ENCODE measurements at regions not wholly inside any gene's neighbourhood (a gene's known extent, or its start where the extent isn't known, plus 50 kb on each side); places are given as distances from the start of the nearest gene placed in this dataset.

GRCh38 chr1:101137144-101138126 is 99.4 kb upstream of the S1PR1 start:
- DNase-seq (ENCODE audit: low read depth), result no peak
- TF ChIP-seq, protein P1, sequence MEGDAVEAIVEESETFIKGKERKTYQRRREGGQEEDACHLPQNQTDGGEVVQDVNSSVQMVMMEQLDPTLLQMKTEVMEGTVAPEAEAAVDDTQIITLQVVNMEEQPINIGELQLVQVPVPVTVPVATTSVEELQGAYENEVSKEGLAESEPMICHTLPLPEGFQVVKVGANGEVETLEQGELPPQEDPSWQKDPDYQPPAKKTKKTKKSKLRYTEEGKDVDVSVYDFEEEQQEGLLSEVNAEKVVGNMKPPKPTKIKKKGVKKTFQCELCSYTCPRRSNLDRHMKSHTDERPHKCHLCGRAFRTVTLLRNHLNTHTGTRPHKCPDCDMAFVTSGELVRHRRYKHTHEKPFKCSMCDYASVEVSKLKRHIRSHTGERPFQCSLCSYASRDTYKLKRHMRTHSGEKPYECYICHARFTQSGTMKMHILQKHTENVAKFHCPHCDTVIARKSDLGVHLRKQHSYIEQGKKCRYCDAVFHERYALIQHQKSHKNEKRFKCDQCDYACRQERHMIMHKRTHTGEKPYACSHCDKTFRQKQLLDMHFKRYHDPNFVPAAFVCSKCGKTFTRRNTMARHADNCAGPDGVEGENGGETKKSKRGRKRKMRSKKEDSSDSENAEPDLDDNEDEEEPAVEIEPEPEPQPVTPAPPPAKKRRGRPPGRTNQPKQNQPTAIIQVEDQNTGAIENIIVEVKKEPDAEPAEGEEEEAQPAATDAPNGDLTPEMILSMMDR (conservative IDR thresholded peaks at IDR 0.05; ENCODE audit: low read depth, low read length), result no peak
- no peak overlapping the region for H3K4me3 ChIP-seq (ENCODE audit: low read length)

DNA sequence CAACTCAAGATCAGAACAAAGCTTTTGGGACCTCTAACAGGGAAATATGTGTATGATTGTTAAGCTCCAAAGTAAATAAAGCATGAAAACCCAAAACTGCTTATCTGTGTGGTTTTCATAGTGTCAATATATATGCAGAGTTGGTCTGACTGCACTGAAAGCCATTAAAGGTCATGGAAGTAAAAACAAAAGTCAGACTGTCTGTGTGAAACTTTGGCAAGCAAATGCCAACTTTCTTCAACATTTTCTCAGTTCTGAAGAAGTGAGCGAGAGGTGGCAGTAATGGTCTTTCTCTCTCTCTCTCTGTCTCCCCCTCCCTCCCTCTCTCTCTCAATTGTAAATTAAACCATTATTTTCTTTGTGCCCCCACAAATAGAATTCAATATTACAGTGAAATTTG is 100.1 kb upstream of the S1PR1 start:
- DNase-seq (ENCODE audit: low read depth), result no peak
- TF ChIP-seq, protein P1 (conservative IDR thresholded peaks at IDR 0.05; ENCODE audit: low read depth, low read length), result peak; percentile 37
- H3K4me3 ChIP-seq (ENCODE audit: low read length), result no peak overlapping the region

GRCh38 chr1:101136271-101136670 is 100.5 kb upstream of the S1PR1 start:
- TF ChIP-seq, protein P1 (conservative IDR thresholded peaks at IDR 0.05; ENCODE audit: low read depth, low read length), result no peak
- no peak for DNase-seq (ENCODE audit: low read depth)
- H3K4me3 ChIP-seq (ENCODE audit: low read length), result no peak overlapping the region

- TF ChIP-seq, protein P1 (conservative IDR thresholded peaks at IDR 0.05; ENCODE audit: low read depth, low read length), result no peak
- no peak for DNase-seq (ENCODE audit: low read depth)
- no peak overlapping the region for H3K4me3 ChIP-seq (ENCODE audit: low read length)
Measured at GRCh38 chr1:101135526-101135925, 101.3 kb upstream of the S1PR1 start.

GRCh38 chr1:101131239-101131843 is 105.5 kb upstream of the S1PR1 start:
- DNase-seq (ENCODE audit: low read depth), result no peak
- TF ChIP-seq, protein P1 (conservative IDR thresholded peaks at IDR 0.05; ENCODE audit: low read depth, low read length), result no peak
- no peak overlapping the region for H3K4me3 ChIP-seq (ENCODE audit: low read length)

DNA sequence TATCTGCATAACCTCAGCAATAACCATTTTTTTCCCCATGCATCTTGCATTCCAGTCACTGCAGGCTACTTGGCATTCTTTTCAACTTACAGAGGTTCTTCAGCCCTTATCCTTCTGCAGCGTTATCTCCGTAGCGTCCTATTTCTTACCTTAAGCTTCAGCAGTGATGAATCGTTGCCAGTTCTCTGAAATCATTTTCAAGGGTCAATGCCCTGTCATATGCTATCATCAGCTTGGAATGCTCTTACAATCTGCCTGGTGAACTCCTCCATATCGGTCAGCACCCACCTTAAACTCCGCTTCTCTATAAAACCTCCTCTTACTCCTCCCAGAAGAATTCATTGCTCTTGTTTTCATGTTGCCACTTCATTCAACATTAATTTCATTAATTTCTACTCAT is 105.1 kb upstream of the DPH5 start:
- DNase-seq (ENCODE audit: low read depth), result no peak
- TF ChIP-seq, protein P1 (conservative IDR thresholded peaks at IDR 0.05; ENCODE audit: low read depth, low read length), result no peak
- H3K4me3 ChIP-seq (ENCODE audit: low read length), result no peak overlapping the region

Data from retinal pigment epithelial cell (primary cell).